ENCODE measurements at regions not wholly inside any gene's neighbourhood (a gene's known extent, or its start where the extent isn't known, plus 50 kb on each side); places are given as distances from the start of the nearest gene placed in this dataset.
A peak's percentile ranks its signal among the peaks of the same experiment; 100 is the strongest.

DNA sequence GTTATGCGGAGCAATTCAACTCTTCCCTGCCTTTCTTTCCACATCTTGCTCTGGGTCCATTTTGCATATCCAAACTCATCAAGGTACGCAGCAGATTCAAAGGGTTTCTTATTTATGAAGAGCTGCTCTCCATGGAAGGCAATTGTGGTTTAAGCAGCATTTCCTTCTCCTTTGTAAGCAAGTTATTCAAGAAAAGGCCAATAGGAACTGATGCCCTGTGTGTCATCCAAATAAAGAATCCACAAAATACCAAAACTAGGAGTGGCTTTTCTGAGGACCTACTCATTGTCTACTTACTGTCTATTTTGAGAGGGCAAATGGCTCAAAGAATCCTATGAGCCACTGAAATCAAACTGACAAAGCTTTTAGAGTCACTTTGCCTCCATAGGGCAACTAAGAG is 253.1 kb downstream of the PTEN start:
- peak overlapping the region; percentile 36; the same call in 1 of the 2 replicates for H3K9ac ChIP-seq (ENCODE audit: control insufficient read depth, insufficient read depth, low read length)
- peak overlapping the region; percentile 57 for H3K27ac ChIP-seq (ENCODE audit: control insufficient read depth, insufficient read depth)
- no peaks in the 10 kb centered on the region; the same call in 1 of the 2 replicates for H3K79me2 ChIP-seq (ENCODE audit: control insufficient read depth, insufficient read depth, low read length)
- H3K4me3 ChIP-seq = peak overlapping the region; percentile 13; the same call in 1 of the 2 replicates
- ChIA-PET SMC1A (ENCODE audit: uncharacterized antibody, unreplicated experiment) (interaction anchor here (0.9 to 14.9 kb wide), 13 partner anchors 16 to 276 kb away, joined by 3 to 229 read pairs (median 5); no protein-coding TSS in a partner anchor), CTCF (interaction anchor here (1.1 to 4.5 kb wide), 7 partner anchors 8 to 273 kb away, joined by 3 to 33 read pairs (median 9); no protein-coding TSS in a partner anchor), RAD21 (ENCODE audit: unreplicated experiment) (interaction anchor here (1.1 to 3.5 kb wide), 8 partner anchors 9 to 272 kb away, joined by 3 to 39 read pairs (median 4); no protein-coding TSS in a partner anchor), POLR2A (interaction anchor here (0.6 to 1.9 kb wide), 4 partner anchors 8 to 270 kb away, joined by 3 to 9 read pairs (median 3); no protein-coding TSS in a partner anchor)
- H3K4me2 ChIP-seq (ENCODE audit: control insufficient read depth, insufficient read depth) = peak overlapping the region; percentile 28
- DNase-seq (ENCODE audit: low read depth, low spot score) (no peak), FAIRE-seq (no peak), ATAC-seq (no peak)
- no peaks in the 10 kb centered on the region for H3K9me3 ChIP-seq (replicated peaks; ENCODE audit: control insufficient read depth, insufficient read depth, low read length)
- no peaks in the 10 kb centered on the region for H3K36me3 ChIP-seq (ENCODE audit: control insufficient read depth in 2 of 2, insufficient read depth in 2 of 2, low read length in 1 of 2)
- peaks cover 74% of the 10 kb centered on the region for H3K4me1 ChIP-seq (ENCODE audit: control insufficient read depth, insufficient read depth, low read length)
- H4K20me1 ChIP-seq (ENCODE audit: control insufficient read depth, insufficient read depth) = no peaks in the 10 kb centered on the region
- intact Hi-C loops (cut with micrococcal nuclease; ENCODE audit: unreplicated experiment) (loop anchor here (2.0 kb wide), 1 partner anchor 22 kb away; no protein-coding TSS in a partner anchor), in situ Hi-C loops (cut with MboI) (no loop called here)
- BruUV-seq (replicated peaks) = no TSS peak
- H3K27me3 ChIP-seq (replicated peaks in 1 of 2; ENCODE audit: control insufficient read depth in 2 of 2, insufficient read depth in 2 of 2, low read length in 1 of 2) = no peaks in the 10 kb centered on the region
- H2AFZ ChIP-seq (ENCODE audit: control insufficient read depth, low read depth, low read length) = no peak overlapping the region
- 65% methylated on average over 2 of the region's 2 CpGs for WGBS (ENCODE audit: insufficient coverage, insufficient replicate concordance, low lambda C conversion rate, missing lambda C conversion rate)
- TF ChIP-seq ATF7 (IDR thresholded peaks at IDR 0.05; ENCODE audit: low read depth) = no peak
- TF ChIP-seq, protein P1, sequence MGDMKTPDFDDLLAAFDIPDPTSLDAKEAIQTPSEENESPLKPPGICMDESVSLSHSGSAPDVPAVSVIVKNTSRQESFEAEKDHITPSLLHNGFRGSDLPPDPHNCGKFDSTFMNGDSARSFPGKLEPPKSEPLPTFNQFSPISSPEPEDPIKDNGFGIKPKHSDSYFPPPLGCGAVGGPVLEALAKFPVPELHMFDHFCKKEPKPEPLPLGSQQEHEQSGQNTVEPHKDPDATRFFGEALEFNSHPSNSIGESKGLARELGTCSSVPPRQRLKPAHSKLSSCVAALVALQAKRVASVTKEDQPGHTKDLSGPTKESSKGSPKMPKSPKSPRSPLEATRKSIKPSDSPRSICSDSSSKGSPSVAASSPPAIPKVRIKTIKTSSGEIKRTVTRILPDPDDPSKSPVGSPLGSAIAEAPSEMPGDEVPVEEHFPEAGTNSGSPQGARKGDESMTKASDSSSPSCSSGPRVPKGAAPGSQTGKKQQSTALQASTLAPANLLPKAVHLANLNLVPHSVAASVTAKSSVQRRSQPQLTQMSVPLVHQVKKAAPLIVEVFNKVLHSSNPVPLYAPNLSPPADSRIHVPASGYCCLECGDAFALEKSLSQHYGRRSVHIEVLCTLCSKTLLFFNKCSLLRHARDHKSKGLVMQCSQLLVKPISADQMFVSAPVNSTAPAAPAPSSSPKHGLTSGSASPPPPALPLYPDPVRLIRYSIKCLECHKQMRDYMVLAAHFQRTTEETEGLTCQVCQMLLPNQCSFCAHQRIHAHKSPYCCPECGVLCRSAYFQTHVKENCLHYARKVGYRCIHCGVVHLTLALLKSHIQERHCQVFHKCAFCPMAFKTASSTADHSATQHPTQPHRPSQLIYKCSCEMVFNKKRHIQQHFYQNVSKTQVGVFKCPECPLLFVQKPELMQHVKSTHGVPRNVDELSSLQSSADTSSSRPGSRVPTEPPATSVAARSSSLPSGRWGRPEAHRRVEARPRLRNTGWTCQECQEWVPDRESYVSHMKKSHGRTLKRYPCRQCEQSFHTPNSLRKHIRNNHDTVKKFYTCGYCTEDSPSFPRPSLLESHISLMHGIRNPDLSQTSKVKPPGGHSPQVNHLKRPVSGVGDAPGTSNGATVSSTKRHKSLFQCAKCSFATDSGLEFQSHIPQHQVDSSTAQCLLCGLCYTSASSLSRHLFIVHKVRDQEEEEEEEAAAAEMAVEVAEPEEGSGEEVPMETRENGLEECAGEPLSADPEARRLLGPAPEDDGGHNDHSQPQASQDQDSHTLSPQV (IDR thresholded peaks at IDR 0.05) = no peak
- no peak for TF ChIP-seq TCF12 (IDR thresholded peaks at IDR 0.05; ENCODE audit: low read depth, low read length)
- TF ChIP-seq ZNF217 (IDR thresholded peaks at IDR 0.05) = no peak
- no peak for TF ChIP-seq CREB1 (IDR thresholded peaks at IDR 0.05; ENCODE audit: low read depth)
- TF ChIP-seq, protein P2, sequence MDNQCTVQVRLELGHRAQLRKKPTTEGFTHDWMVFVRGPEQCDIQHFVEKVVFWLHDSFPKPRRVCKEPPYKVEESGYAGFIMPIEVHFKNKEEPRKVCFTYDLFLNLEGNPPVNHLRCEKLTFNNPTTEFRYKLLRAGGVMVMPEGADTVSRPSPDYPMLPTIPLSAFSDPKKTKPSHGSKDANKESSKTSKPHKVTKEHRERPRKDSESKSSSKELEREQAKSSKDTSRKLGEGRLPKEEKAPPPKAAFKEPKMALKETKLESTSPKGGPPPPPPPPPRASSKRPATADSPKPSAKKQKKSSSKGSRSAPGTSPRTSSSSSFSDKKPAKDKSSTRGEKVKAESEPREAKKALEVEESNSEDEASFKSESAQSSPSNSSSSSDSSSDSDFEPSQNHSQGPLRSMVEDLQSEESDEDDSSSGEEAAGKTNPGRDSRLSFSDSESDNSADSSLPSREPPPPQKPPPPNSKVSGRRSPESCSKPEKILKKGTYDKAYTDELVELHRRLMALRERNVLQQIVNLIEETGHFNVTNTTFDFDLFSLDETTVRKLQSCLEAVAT (IDR thresholded peaks at IDR 0.05) = no peak
- TF ChIP-seq SMAD1 (IDR thresholded peaks at IDR 0.05; ENCODE audit: low read depth, partially characterized antibody) = no peak
- TF ChIP-seq NRF1 (conservative IDR thresholded peaks at IDR 0.05; ENCODE audit: low read depth, low read length) = no peak
- TF ChIP-seq, protein P3, sequence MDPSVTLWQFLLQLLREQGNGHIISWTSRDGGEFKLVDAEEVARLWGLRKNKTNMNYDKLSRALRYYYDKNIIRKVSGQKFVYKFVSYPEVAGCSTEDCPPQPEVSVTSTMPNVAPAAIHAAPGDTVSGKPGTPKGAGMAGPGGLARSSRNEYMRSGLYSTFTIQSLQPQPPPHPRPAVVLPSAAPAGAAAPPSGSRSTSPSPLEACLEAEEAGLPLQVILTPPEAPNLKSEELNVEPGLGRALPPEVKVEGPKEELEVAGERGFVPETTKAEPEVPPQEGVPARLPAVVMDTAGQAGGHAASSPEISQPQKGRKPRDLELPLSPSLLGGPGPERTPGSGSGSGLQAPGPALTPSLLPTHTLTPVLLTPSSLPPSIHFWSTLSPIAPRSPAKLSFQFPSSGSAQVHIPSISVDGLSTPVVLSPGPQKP (IDR thresholded peaks at IDR 0.05; ENCODE audit: low read depth, low read length) = no peak
- no peak for TF ChIP-seq RELA (IDR thresholded peaks at IDR 0.05; ENCODE audit: borderline replicate concordance, partially characterized antibody)
- TF ChIP-seq, protein P4, sequence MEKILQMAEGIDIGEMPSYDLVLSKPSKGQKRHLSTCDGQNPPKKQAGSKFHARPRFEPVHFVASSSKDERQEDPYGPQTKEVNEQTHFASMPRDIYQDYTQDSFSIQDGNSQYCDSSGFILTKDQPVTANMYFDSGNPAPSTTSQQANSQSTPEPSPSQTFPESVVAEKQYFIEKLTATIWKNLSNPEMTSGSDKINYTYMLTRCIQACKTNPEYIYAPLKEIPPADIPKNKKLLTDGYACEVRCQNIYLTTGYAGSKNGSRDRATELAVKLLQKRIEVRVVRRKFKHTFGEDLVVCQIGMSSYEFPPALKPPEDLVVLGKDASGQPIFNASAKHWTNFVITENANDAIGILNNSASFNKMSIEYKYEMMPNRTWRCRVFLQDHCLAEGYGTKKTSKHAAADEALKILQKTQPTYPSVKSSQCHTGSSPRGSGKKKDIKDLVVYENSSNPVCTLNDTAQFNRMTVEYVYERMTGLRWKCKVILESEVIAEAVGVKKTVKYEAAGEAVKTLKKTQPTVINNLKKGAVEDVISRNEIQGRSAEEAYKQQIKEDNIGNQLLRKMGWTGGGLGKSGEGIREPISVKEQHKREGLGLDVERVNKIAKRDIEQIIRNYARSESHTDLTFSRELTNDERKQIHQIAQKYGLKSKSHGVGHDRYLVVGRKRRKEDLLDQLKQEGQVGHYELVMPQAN (conservative IDR thresholded peaks at IDR 0.05) = no peak
- TF ChIP-seq, protein P5, sequence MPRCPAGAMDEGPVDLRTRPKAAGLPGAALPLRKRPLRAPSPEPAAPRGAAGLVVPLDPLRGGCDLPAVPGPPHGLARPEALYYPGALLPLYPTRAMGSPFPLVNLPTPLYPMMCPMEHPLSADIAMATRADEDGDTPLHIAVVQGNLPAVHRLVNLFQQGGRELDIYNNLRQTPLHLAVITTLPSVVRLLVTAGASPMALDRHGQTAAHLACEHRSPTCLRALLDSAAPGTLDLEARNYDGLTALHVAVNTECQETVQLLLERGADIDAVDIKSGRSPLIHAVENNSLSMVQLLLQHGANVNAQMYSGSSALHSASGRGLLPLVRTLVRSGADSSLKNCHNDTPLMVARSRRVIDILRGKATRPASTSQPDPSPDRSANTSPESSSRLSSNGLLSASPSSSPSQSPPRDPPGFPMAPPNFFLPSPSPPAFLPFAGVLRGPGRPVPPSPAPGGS (IDR thresholded peaks at IDR 0.05; ENCODE audit: borderline replicate concordance, insufficient read depth, low read depth, low read length, poor library complexity, severe bottlenecking) = no peak
- no peak for TF ChIP-seq ZZZ3 (IDR thresholded peaks at IDR 0.05; ENCODE audit: control insufficient read depth, insufficient read length, low read depth)
- no peak for TF ChIP-seq MYB (IDR thresholded peaks at IDR 0.05; ENCODE audit: borderline replicate concordance, low read depth, low read length)

Data from GM12878 (cell line).